Fibroblast of skin of abdomen (primary cell): ENCODE measurements at regions not wholly inside any gene's neighbourhood (a gene's known extent, or its start where the extent isn't known, plus 50 kb on each side); places are given as distances from the start of the nearest gene placed in this dataset.
A peak's percentile ranks its signal among the peaks of the same experiment; 100 is the strongest.

Experiments used
- DNase-seq: peaks from one replicate; pipeline ENCODE4 v3.0.0-alpha.2; 2013

GRCh38 chr12:54711669-54712068 is 63.5 kb upstream of the DCD start:
- DNase-seq, result no peak

- no peak for DNase-seq
Measured at GRCh38 chr12:54708826-54709225, 60.7 kb upstream of the DCD start.

GRCh38 chr12:54704202-54704601 is 56.0 kb upstream of the DCD start:
- DNase-seq, result no peak

GRCh38 chr12:54701940-54702592 is 53.9 kb upstream of the DCD start:
- peak; percentile 26 for DNase-seq

- no peak for DNase-seq
Measured at GRCh38 chr12:54700849-54701248, 52.7 kb upstream of the DCD start.

GRCh38 chr12:54700301-54700700 is 52.1 kb upstream of the DCD start:
- no peak for DNase-seq
